Naive thymus-derived CD4-positive, alpha-beta T cell (primary cell): ENCODE measurements at regions not wholly inside any gene's neighbourhood (a gene's known extent, or its start where the extent isn't known, plus 50 kb on each side); places are given as distances from the start of the nearest gene placed in this dataset.

ENCODE experiments used
- ATAC-seq: fragments of 150-1000 bp; cut with Tn5 transposase; 2 replicates; pipeline ENCODE4 v1.10.0; 2021; ENCODE audit warnings: mild to moderate bottlenecking, moderate library complexity
- CTCF ChIA-PET: fragments of 350-600 bp; sonication (Branson Sonifier 250); formaldehyde crosslinking; loops from one replicate; lab custom pipeline; 2021; ENCODE audit warnings: antibody characterized with exemption; lab: Charles Lee
- POLR2A ChIA-PET: fragments of 350-600 bp; sonication (Branson Sonifier 250); formaldehyde crosslinking; loops from one replicate; lab custom pipeline; 2021; ENCODE audit warnings: antibody characterized with exemption, inconsistent platforms; lab: Charles Lee
- DNase-seq, 9 donors: peaks; one replicate each; pipeline versions ENCODE4 v3.0.0 to v3.0.0-alpha.2; 2020 to 2022; ENCODE audit warnings: mixed read lengths in 1 of 9
- H3K27ac ChIP-seq: one replicate; pipeline ENCODE4 v1.7.0; 2013; ENCODE audit warnings: mild to moderate bottlenecking, low read depth, low read length, moderate library complexity
- H3K27me3 ChIP-seq, 2 donors: one replicate each; pipeline ENCODE4 v1.7.0; 2013; ENCODE audit warnings: low read length in 2 of 2, mild to moderate bottlenecking in 2 of 2, moderate library complexity in 2 of 2; ENCODE audit not compliant: control insufficient read depth in 2 of 2, insufficient read depth in 2 of 2
- H3K36me3 ChIP-seq, 3 experiments: 1 replicate in 2 of 3; 2 replicates in 1 of 3; pipeline ENCODE4 v1.7.0; 2013; ENCODE audit warnings: low read length in 3 of 3, mild to moderate bottlenecking in 3 of 3, moderate library complexity in 1 of 3; ENCODE audit not compliant: insufficient read depth in 3 of 3, control insufficient read depth in 2 of 3
- H3K4me1 ChIP-seq, 2 donors: one replicate each; pipeline ENCODE4 v1.7.0; 2013; ENCODE audit warnings: low read length in 2 of 2, mild to moderate bottlenecking in 2 of 2, moderate library complexity in 1 of 2; ENCODE audit not compliant: control insufficient read depth in 2 of 2, insufficient read depth in 2 of 2
- H3K4me3 ChIP-seq: 2 replicates; pipeline ENCODE4 v1.7.0; 2013; ENCODE audit warnings: mild to moderate bottlenecking, low read length
- H3K9me3 ChIP-seq, 3 experiments: 1 replicate in 2 of 3; 2 replicates in 1 of 3; pipeline ENCODE4 v1.7.0; 2013; ENCODE audit warnings: low read length in 3 of 3; ENCODE audit not compliant: control insufficient read depth in 2 of 3
- H3K27ac Mint-ChIP-seq, 9 donors: one replicate each; pipeline ENCODE4 v1.8.0; 2020 to 2022; ENCODE audit warnings: mixed read lengths in 9 of 9, mild to moderate bottlenecking in 8 of 9, moderate library complexity in 5 of 9, inconsistent platforms in 2 of 9
- H3K27me3 Mint-ChIP-seq, 5 donors: one replicate each; pipeline ENCODE4 v1.8.0; 2021 to 2022; ENCODE audit warnings: mixed read lengths in 5 of 5, mild to moderate bottlenecking in 1 of 5
- H3K36me3 Mint-ChIP-seq, 5 donors: one replicate each; pipeline ENCODE4 v1.8.0; 2020 to 2022; ENCODE audit warnings: mixed read lengths in 5 of 5, mild to moderate bottlenecking in 3 of 5, inconsistent platforms in 1 of 5
- H3K4me1 Mint-ChIP-seq, 7 donors: one replicate each; pipeline ENCODE4 v1.8.0; 2020 to 2022; ENCODE audit warnings: mixed read lengths in 7 of 7, mild to moderate bottlenecking in 3 of 7, inconsistent platforms in 1 of 7
- H3K4me3 Mint-ChIP-seq, 10 donors: one replicate each; pipeline ENCODE4 v1.8.0; 2020 to 2022; ENCODE audit warnings: mild to moderate bottlenecking in 10 of 10, mixed read lengths in 10 of 10, moderate library complexity in 6 of 10, inconsistent platforms in 2 of 10
- H3K9me3 Mint-ChIP-seq, 11 donors: one replicate each; pipeline ENCODE4 v1.8.0; 2020 to 2022; ENCODE audit warnings: mixed read lengths in 11 of 11, mild to moderate bottlenecking in 4 of 11, inconsistent platforms in 1 of 11, moderate library complexity in 1 of 11
- intact Hi-C, 2 donors: fragments of 100-400 bp; cut with micrococcal nuclease; formaldehyde crosslinking; loops; one replicate each; pipeline ENCODE4 v1.15.1; 2023

DNA sequence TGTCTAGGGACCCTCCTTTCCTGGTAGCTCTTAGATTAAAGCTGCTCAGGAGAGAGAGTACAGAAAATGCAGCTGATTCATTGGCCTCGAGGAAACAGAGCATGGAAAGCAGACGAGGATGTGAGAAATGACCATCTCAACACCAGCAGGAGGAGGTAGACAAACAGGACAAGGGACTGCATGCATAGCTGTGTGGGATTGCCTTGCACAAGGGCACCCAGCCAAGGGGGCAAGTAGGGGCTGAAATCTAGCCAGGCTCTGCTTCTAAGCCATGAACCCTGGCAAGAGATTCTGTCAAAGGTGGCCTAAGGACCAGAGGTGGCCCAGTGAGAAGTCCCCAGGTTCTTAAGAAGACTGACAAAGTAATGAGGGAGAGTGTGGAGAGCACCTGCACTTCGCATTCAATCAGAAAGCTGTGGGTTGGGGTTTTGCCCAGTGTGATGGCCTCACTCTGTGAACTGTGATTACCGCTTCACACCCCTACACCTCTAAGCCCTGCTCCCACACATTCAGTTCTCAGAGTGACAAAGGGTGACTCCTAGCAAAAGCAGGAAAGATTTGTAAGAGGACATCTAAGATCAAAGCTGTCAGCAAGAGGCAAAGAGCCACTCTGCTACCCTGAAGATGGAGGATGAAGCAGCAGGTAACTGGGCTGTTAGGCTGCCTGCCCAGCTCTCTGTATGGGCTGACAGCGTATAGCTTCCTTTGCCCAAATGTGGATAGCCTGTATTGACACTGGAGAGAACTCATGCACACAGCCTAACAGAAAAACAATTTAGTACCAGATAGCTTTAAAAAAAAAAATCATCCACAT is 151.3 kb upstream of the PELI1 start:
- no peaks in the 10 kb centered on the region for H3K9me3 Mint-ChIP-seq
- H3K4me1 Mint-ChIP-seq = peaks cover 0 to 16% (median 4%) of the 10 kb centered on the region in 7 donors
- H3K27me3 Mint-ChIP-seq = peaks cover 0 to 22% (median 4%) of the 10 kb centered on the region in 5 donors
- no peak overlapping the region for H3K4me3 Mint-ChIP-seq
- Histone ChIP-seq H3K27me3 (no peaks in the 10 kb centered on the region), H3K4me1 (no peaks in the 10 kb centered on the region), H3K4me3 (no peak overlapping the region), H3K9me3 (no peaks in the 10 kb centered on the region), H3K27ac (no peak overlapping the region), H3K36me3 (no peaks in the 10 kb centered on the region)
- no peaks in the 10 kb centered on the region for H3K36me3 Mint-ChIP-seq
- ChIA-PET POLR2A (interaction anchor here (1.1 to 1.2 kb wide), 2 partner anchors 11 to 14 kb away, joined by 3 to 4 read pairs; no protein-coding TSS in a partner anchor), CTCF (interaction anchor here (0.6 to 0.9 kb wide), 3 partner anchors 28 to 168 kb away, joined by 3 to 4 read pairs (median 3); no protein-coding TSS in a partner anchor)
- DNase-seq (peak in 1 of 9 donors; percentile 45), ATAC-seq (no peak)
- H3K27ac Mint-ChIP-seq = peak overlapping the region in 1 of 9 donors; percentile 9
- intact Hi-C loops = no loop called here

DNA sequence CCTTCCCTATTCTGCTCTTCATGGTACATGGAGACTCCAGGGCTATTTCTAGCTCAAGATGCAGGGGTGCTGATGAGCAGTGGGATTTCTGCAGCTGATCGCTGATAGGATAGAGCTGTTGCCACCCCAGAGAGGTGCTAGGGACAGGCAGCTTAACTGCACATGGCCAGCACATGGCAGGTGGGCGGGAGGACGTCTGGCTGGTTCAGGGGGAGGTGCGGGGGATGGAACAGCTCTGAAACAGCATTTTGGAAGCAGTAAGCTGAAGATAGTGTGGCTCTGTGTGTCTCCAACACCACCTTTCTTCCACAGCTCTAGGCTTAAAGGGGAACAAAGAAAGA is 151.9 kb upstream of the PELI1 start:
- no peak for ATAC-seq
- no peak overlapping the region for H3K27ac ChIP-seq
- H3K27ac Mint-ChIP-seq = peak overlapping the region in 1 of 9 donors; percentile 9
- H3K4me3 ChIP-seq = no peak overlapping the region
- H3K36me3 ChIP-seq = no peaks in the 10 kb centered on the region
- no peak for DNase-seq
- intact Hi-C loops = no loop called here
- peaks cover 0 to 16% (median 4%) of the 10 kb centered on the region in 7 donors for H3K4me1 Mint-ChIP-seq
- H3K4me1 ChIP-seq = no peaks in the 10 kb centered on the region
- no peaks in the 10 kb centered on the region for H3K9me3 Mint-ChIP-seq
- peaks cover 0 to 26% (median 4%) of the 10 kb centered on the region in 5 donors for H3K27me3 Mint-ChIP-seq
- H3K27me3 ChIP-seq = no peaks in the 10 kb centered on the region
- CTCF ChIA-PET = interaction anchor here (0.6 to 1.2 kb wide), 4 partner anchors 29 to 167 kb away, joined by 3 to 4 read pairs (median 4); no protein-coding TSS in a partner anchor
- no peak overlapping the region for H3K4me3 Mint-ChIP-seq
- H3K36me3 Mint-ChIP-seq = no peaks in the 10 kb centered on the region
- POLR2A ChIA-PET = interaction anchor here (1.1 to 1.2 kb wide), 2 partner anchors 12 to 15 kb away, joined by 3 to 4 read pairs; no protein-coding TSS in a partner anchor
- no peaks in the 10 kb centered on the region for H3K9me3 ChIP-seq

DNA sequence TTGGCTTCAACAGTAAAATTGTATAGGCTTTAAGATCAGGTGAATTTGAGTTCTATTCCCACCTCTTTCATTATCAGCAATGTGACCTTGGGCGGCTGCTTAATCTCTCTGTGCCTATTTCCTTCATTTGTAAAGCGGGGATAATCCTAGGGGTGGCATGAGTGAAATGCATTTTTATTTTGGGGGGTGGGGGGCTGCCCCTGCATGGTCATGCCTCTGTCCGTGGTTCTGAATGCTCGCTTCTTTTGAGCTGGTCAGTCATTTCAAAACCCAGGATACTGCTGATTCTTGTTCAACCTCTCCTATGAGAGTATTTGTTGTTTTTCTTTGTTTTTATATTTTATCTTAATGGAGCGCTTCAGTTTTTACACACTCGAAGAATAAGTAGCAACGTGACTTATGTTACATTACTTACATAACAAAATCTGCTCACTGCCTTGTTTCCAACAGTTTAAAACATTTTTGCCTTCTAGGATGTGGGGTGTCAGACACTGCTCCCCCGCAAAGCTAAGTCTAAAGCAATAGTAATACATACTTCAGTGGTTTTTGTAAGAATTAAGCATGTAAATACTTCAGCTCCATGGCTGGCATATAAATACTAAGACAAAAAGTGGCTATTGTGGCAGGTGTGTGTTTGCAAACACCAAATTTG is 152.6 kb upstream of the PELI1 start:
- no peaks in the 10 kb centered on the region for H3K36me3 Mint-ChIP-seq
- intact Hi-C loops = no loop called here
- CTCF ChIA-PET = interaction anchor here (1.2 kb wide), 1 partner anchor 31 kb away, joined by 4 read pairs; no protein-coding TSS in a partner anchor

DNA sequence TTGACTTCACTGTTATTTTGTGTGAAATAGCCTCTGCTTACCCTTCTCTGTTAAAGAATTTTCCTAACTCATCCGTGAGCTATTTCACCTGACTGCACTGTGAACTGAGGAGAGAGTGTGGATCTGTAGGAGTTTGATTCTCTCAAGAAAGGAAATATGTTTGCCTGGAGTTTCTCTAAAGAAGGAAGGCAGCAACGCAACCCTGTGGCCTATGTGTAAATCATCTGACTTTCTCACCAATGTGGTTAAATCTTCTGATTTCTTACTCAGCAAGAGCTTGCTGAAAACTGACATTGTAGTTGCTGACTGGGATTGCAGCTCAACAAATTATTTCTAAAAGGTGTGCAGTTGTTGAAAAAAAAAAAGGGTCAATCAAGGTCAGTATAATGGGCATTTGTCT is 153.9 kb upstream of the PELI1 start:
- intact Hi-C loops = no loop called here
- Histone ChIP-seq H3K9me3 (no peaks in the 10 kb centered on the region), H3K36me3 (no peaks in the 10 kb centered on the region), H3K27ac (no peak overlapping the region), H3K4me3 (no peak overlapping the region), H3K4me1 (no peaks in the 10 kb centered on the region), H3K27me3 (no peaks in the 10 kb centered on the region)
- H3K4me1 Mint-ChIP-seq = peaks cover 0 to 16% (median 4%) of the 10 kb centered on the region in 7 donors
- no peaks in the 10 kb centered on the region for H3K36me3 Mint-ChIP-seq
- ATAC-seq = no peak
- no peak for DNase-seq
- CTCF ChIA-PET = no interaction called here
- peaks cover 0 to 2% (median 0%) of the 10 kb centered on the region in 11 donors for H3K9me3 Mint-ChIP-seq
- H3K4me3 Mint-ChIP-seq = no peak overlapping the region
- H3K27ac Mint-ChIP-seq = no peak overlapping the region
- POLR2A ChIA-PET = interaction anchor here (0.6 kb wide), 2 partner anchors 47 to 58 kb away, joined by 3 read pairs; no protein-coding TSS in a partner anchor
- H3K27me3 Mint-ChIP-seq = peaks cover 0 to 29% (median 4%) of the 10 kb centered on the region in 5 donors

More for the DNA sequence above, 152.6 kb upstream of the PELI1 start:
- H3K9me3 Mint-ChIP-seq = peaks cover 0 to 2% (median 0%) of the 10 kb centered on the region in 11 donors
- peaks cover 0 to 29% (median 4%) of the 10 kb centered on the region in 5 donors for H3K27me3 Mint-ChIP-seq
- H3K4me3 ChIP-seq = no peak overlapping the region
- ATAC-seq (no peak), DNase-seq (no peak)
- no peaks in the 10 kb centered on the region for H3K27me3 ChIP-seq
- H3K36me3 ChIP-seq = no peaks in the 10 kb centered on the region
- no peaks in the 10 kb centered on the region for H3K9me3 ChIP-seq
- no peak overlapping the region for H3K27ac Mint-ChIP-seq
- no peak overlapping the region for H3K27ac ChIP-seq
- POLR2A ChIA-PET = interaction anchor here (1.2 kb wide), 1 partner anchor 13 kb away, joined by 4 read pairs; no protein-coding TSS in a partner anchor
- peaks cover 0 to 16% (median 4%) of the 10 kb centered on the region in 7 donors for H3K4me1 Mint-ChIP-seq
- no peaks in the 10 kb centered on the region for H3K4me1 ChIP-seq
- H3K4me3 Mint-ChIP-seq = no peak overlapping the region

DNA sequence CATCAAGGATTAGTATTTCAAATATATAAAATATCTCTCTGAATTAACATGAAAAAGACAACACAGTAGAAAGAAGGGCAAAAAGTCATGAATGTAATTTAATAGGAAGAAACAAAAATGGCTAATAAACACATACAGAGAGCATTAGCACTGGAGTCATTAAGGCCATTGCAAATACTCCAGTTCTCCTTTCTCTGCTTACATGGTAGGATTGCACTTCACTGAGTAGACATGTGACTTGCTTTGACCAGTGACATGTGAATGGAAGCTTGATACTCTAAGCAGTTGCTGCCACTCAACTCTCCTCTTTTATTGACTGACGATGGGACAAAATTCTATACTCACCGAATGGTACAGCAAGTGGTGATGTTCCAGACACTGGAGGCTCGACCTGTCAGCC is 153.9 kb upstream of the LGALSL start:
- H3K27me3 Mint-ChIP-seq = peaks cover 0 to 27% (median 4%) of the 10 kb centered on the region in 5 donors
- ChIA-PET POLR2A (interaction anchor here (0.8 kb wide), 1 partner anchor 68 kb away, joined by 4 read pairs; no protein-coding TSS in a partner anchor), CTCF (interaction anchor here (1.6 kb wide), 1 partner anchor 28 kb away, joined by 4 read pairs; no protein-coding TSS in a partner anchor)
- ATAC-seq (no peak), DNase-seq (no peak)
- Histone ChIP-seq H3K27me3 (no peaks in the 10 kb centered on the region), H3K9me3 (no peaks in the 10 kb centered on the region), H3K4me3 (no peak overlapping the region), H3K4me1 (no peaks in the 10 kb centered on the region), H3K36me3 (no peaks in the 10 kb centered on the region), H3K27ac (no peak overlapping the region)
- H3K4me3 Mint-ChIP-seq = no peak overlapping the region
- peaks cover 0 to 16% (median 4%) of the 10 kb centered on the region in 7 donors for H3K4me1 Mint-ChIP-seq
- H3K36me3 Mint-ChIP-seq = no peaks in the 10 kb centered on the region
- peaks cover 0 to 3% (median 0%) of the 10 kb centered on the region in 11 donors for H3K9me3 Mint-ChIP-seq
- H3K27ac Mint-ChIP-seq = no peak overlapping the region
- intact Hi-C loops = no loop called here

DNA sequence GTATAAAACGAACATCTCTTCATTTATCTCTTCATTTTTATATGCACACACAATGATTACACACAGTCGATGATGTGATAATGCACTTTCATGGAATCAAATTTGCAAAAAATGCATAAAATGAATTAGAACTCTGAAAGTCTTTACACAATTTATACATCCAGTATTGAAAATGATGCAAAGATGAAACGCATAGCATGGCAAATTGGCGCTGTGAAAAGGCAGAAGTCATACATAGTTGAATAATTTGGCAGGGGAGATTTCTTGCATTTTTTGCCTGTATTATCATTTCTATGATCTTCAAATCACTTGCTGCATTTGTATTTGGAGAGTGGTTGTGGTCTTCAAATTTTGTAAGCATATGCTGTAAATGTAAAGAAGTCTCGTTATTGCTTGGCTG is 150.7 kb upstream of the LGALSL start:
- H3K9me3 Mint-ChIP-seq = peaks cover 0 to 14% (median 7%) of the 10 kb centered on the region in 11 donors
- H3K27me3 Mint-ChIP-seq = peaks cover 0 to 40% (median 0%) of the 10 kb centered on the region in 5 donors
- H3K36me3 Mint-ChIP-seq = no peaks in the 10 kb centered on the region
- H3K27ac Mint-ChIP-seq = no peak overlapping the region
- CTCF ChIA-PET = no interaction called here
- no peaks in the 10 kb centered on the region for H3K4me1 ChIP-seq
- no peak for DNase-seq
- H3K27ac ChIP-seq = no peak overlapping the region
- no peaks in the 10 kb centered on the region for H3K27me3 ChIP-seq
- no peak overlapping the region for H3K4me3 Mint-ChIP-seq
- intact Hi-C loops = no loop called here
- no peaks in the 10 kb centered on the region for H3K9me3 ChIP-seq
- ATAC-seq = no peak
- no peak overlapping the region for H3K4me3 ChIP-seq
- H3K4me1 Mint-ChIP-seq = peaks cover 0 to 3% (median 0%) of the 10 kb centered on the region in 7 donors
- POLR2A ChIA-PET = interaction anchor here (0.6 to 1.0 kb wide), 2 partner anchors 9 to 428 kb away, joined by 3 read pairs; no protein-coding TSS in a partner anchor
- no peaks in the 10 kb centered on the region for H3K36me3 ChIP-seq
